IPS-18a (cell line): ENCODE measurements at regions not wholly inside any gene's neighbourhood (a gene's known extent, or its start where the extent isn't known, plus 50 kb on each side); places are given as distances from the start of the nearest gene placed in this dataset.
"Not testable (repeated sequence)": the region's sequence is repeated elsewhere in the genome, so short reads cannot be mapped to it uniquely, and the experiment has no call there.

ENCODE experiments used
- H3K27ac ChIP-seq: one replicate; pipeline ENCODE4 v1.5.1; 2013; ENCODE audit warnings: low read length
- H3K27me3 ChIP-seq: one replicate; pipeline ENCODE4 v1.6.1; 2013; ENCODE audit warnings: mild to moderate bottlenecking, low read length; ENCODE audit not compliant: control insufficient read depth, insufficient read depth
- H3K36me3 ChIP-seq: one replicate; pipeline ENCODE4 v1.6.1; 2013; ENCODE audit warnings: low read depth, low read length; ENCODE audit not compliant: control insufficient read depth
- H3K4me1 ChIP-seq: one replicate; pipeline ENCODE4 v1.6.1; 2013; ENCODE audit warnings: low read depth, low read length; ENCODE audit not compliant: control insufficient read depth
- H3K4me3 ChIP-seq: one replicate; pipeline ENCODE4 v1.5.1; 2013; ENCODE audit warnings: low read length
- H3K9ac ChIP-seq: one replicate; pipeline ENCODE4 v1.6.1; 2013; ENCODE audit warnings: mild to moderate bottlenecking, low read length, moderate library complexity
- H3K9me3 ChIP-seq: one replicate; pipeline ENCODE4 v1.6.1; 2013; ENCODE audit warnings: low read depth, low read length; ENCODE audit not compliant: control insufficient read depth

DNA sequence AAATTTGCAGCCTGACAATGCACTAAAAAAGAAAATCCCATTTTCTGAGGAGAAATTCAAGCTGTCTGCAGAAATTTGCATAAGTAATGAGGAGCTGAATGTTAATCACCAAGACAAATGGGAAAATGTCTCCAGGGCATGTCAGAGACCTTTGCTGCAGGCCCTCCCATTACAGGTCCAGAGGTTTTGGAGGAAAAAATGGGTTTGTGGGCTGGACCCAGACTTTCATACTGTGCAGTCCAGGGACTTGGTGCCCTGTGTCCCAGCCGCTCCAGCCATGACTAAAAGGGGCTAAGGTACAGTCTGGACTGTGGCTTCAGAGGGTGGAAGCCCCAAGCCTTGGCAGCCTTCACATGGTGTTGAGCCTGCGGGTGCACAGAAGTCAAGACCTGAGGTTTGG lies 209.8 kb upstream of the PRICKLE2 start:
- H3K9ac ChIP-seq, H3K27ac ChIP-seq, H3K4me3 ChIP-seq, H3K9me3 ChIP-seq, H3K27me3 ChIP-seq, H3K36me3 ChIP-seq: not testable (repeated sequence)
- peaks cover 11% of the 10 kb centered on the region for H3K4me1 ChIP-seq

DNA sequence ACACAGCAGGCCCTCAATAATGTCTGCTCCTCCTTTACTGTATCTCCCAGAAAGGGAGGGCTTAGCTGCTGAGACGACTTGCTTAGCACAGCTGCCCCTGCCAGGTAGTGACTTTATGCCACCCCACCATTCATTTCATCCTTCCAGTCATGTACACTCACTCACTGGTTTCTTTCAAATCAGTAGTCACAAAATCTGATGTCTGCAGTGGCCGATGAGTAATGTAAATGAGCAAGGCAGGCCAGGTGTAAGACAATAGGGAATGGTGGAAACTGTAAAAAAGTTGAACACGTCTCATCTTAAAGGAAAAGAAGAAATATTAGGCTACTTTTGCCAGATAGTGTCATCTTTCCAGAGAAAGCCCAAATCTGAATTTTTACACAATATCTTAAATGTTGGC lies 207.6 kb upstream of the PRICKLE2 start:
- no peaks in the 10 kb centered on the region for H3K36me3 ChIP-seq
- H3K4me1 ChIP-seq, result peaks cover 7% of the 10 kb centered on the region
- H3K27me3 ChIP-seq, result no peaks in the 10 kb centered on the region
- no peaks in the 10 kb centered on the region for H3K9me3 ChIP-seq
- H3K27ac ChIP-seq, result no peak overlapping the region
- no peak overlapping the region for H3K4me3 ChIP-seq
- H3K9ac ChIP-seq, result no peak overlapping the region

DNA sequence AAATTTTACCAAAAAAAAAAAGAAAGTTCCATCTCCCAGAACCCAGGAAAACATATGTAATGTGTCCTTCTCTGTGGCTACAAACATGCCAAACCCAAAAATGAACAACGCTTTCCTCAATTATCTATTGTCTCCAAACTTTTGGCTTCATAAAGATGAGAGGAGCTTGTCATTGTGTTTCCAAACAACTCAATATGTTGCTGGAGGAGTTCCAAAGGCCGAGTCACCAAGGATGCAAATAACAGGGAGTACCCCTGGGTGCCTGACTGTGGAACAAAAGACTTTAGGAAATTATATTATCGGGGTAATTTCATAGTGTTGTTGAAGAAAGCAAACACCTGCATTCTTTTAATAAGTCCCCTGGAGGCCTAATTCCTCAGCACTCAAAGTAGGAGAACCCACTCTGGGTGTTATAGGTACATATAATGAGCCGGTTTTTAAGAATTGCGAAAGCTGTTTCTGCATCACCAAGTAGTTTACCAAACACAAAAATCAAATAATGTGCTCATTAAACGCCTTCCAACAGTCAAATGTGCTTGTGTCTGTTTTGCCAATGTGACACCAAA lies 206.3 kb upstream of the PRICKLE2 start:
- no peak overlapping the region for H3K27ac ChIP-seq
- no peaks in the 10 kb centered on the region for H3K36me3 ChIP-seq
- H3K4me3 ChIP-seq, result no peak overlapping the region
- no peaks in the 10 kb centered on the region for H3K9me3 ChIP-seq
- peaks cover 7% of the 10 kb centered on the region for H3K4me1 ChIP-seq
- H3K27me3 ChIP-seq, result no peaks in the 10 kb centered on the region
- no peak overlapping the region for H3K9ac ChIP-seq

DNA sequence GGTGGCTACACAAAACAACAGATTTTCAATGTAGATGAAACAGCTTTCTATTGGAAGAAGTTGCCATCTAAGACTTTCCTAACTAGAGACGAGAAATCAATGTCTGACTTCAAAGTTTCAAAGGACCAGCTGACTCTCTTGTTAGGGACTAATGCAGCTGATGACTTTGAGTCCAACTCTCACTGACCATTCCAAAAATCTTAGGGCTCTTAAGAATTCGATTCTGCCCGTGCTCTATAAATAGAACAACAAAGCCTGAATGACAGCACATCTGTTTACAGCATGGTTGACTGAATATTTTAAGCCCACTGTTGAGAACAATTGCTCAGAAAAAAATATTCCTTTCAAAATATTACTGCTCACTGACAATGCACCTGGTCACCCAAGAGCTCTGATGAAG lies 202.4 kb upstream of the PRICKLE2 start:
- no peaks in the 10 kb centered on the region for H3K27me3 ChIP-seq
- peaks cover 7% of the 10 kb centered on the region for H3K4me1 ChIP-seq

DNA sequence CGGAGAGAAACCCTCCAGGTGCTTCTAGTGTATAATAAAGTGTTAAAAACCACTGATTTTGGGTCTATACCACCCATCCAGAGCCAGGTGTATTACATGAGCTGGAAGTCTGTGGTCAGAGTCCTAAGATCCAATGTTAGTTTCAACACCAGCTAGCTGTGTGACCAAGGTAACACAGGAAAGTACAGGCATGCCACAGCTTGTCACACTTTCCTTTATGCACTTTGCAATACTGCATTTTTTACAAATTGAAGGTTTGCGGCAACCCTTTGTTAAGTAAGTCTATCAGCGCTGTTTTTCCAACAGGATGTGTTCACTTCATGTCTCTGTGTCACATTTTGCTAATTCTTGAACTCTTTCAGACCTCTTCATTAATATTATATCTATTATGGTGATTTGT lies 201.3 kb upstream of the PRICKLE2 start:
- H3K36me3 ChIP-seq, result no peaks in the 10 kb centered on the region
- no peak overlapping the region for H3K27ac ChIP-seq
- no peak overlapping the region for H3K4me3 ChIP-seq
- no peaks in the 10 kb centered on the region for H3K9me3 ChIP-seq
- H3K27me3 ChIP-seq, result no peaks in the 10 kb centered on the region
- H3K9ac ChIP-seq, result no peak overlapping the region
- H3K4me1 ChIP-seq, result peaks cover 4% of the 10 kb centered on the region

More for the DNA sequence above, 202.4 kb upstream of the PRICKLE2 start:
- no peak overlapping the region for H3K4me3 ChIP-seq
- H3K9me3 ChIP-seq, result no peaks in the 10 kb centered on the region
- H3K27ac ChIP-seq, result no peak overlapping the region
- no peak overlapping the region for H3K9ac ChIP-seq
- H3K36me3 ChIP-seq, result no peaks in the 10 kb centered on the region

DNA sequence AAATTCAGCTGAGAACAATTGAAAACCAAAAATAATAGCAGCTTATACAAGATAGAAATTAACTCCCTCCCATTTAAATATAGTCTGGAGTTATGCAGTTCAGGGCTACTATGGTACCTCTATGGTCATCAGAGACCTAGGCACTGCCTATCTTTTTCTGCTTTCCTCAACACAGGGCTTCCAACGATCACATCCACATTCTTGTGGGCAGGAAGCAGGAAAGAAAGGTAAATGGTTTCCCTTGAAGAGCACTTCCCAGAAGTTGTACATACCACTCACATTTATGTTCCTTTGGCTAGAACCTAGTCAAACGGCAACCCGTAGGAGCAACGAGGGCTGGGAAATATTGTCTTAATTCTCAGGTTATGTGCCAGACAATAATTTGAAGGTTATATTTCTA lies 197.7 kb upstream of the PRICKLE2 start:
- Histone ChIP-seq H3K9ac (no peak overlapping the region), H3K9me3 (no peaks in the 10 kb centered on the region), H3K4me1 (peaks cover 2% of the 10 kb centered on the region), H3K27ac (no peak overlapping the region), H3K36me3 (no peaks in the 10 kb centered on the region), H3K4me3 (no peak overlapping the region), H3K27me3 (no peaks in the 10 kb centered on the region)

DNA sequence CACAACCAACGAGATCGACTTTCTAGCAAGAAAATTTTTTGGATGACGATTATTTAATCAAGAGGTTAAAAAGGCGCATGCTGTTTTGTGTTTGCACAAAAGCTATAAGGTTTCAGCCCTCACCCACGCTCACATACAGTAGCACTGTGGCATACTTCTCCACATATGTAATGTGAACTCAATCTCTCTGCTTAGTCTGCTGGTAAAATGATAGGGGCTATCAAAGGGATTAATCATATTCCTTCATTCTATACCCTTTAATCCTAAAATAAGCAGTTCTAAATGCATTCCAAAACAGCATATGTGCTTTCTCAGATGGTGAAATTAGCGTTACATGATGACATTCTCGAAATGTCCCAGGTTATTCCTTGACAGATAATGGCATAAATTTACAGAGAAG lies 196.9 kb upstream of the PRICKLE2 start:
- Histone ChIP-seq H3K9me3 (no peaks in the 10 kb centered on the region), H3K27me3 (no peaks in the 10 kb centered on the region), H3K27ac (no peak overlapping the region), H3K4me1 (peaks cover 7% of the 10 kb centered on the region), H3K9ac (no peak overlapping the region), H3K36me3 (no peaks in the 10 kb centered on the region), H3K4me3 (no peak overlapping the region)

DNA sequence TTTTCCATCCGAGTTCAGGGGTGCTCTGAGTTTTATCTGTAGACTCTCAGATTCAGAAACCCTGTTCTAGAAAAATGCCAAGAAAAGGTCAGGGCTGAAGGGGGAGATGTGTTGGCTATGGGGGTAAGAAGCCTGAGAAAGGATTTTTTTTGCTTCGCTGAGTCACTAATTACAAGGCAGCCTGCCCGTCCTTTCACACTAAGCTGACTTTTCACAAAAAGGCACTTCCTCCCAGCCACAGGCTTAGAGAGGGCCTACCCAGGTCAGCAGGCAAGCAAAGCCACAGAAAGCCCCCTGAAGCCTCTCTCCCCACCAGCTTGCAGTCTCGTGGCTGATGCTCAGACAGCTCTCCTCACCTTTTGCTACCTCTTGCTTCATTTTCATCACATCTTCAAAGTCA lies 192.6 kb upstream of the PRICKLE2 start:
- Histone ChIP-seq H3K9ac (no peak overlapping the region), H3K27ac (no peak overlapping the region), H3K4me3 (no peak overlapping the region), H3K36me3 (no peaks in the 10 kb centered on the region), H3K9me3 (no peaks in the 10 kb centered on the region), H3K4me1 (peaks cover 7% of the 10 kb centered on the region), H3K27me3 (no peaks in the 10 kb centered on the region)

DNA sequence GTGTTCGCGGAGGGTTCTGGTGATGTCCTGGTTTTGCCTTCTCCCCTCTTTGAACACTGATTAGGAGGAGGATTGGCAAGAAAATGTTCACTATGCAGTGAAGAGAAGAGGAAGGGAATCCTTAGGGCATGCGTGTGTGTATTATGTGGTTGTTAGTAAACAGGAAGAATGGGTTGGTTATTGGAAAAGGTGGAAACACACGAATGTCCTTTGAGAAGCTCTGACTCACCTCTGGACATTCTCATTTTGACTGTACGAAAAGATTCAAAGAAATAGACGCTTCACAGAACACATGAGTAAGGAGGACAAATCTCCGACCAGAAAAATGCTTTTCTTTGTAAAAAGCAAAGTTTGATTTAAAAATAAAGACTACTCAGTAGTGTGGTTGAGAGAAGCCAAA lies 188.8 kb upstream of the PRICKLE2 start:
- no peak overlapping the region for H3K27ac ChIP-seq
- no peaks in the 10 kb centered on the region for H3K36me3 ChIP-seq
- H3K4me3 ChIP-seq, result no peak overlapping the region
- H3K27me3 ChIP-seq, result no peaks in the 10 kb centered on the region
- H3K9ac ChIP-seq, result no peak overlapping the region
- no peaks in the 10 kb centered on the region for H3K9me3 ChIP-seq
- H3K4me1 ChIP-seq, result peaks cover 7% of the 10 kb centered on the region

DNA sequence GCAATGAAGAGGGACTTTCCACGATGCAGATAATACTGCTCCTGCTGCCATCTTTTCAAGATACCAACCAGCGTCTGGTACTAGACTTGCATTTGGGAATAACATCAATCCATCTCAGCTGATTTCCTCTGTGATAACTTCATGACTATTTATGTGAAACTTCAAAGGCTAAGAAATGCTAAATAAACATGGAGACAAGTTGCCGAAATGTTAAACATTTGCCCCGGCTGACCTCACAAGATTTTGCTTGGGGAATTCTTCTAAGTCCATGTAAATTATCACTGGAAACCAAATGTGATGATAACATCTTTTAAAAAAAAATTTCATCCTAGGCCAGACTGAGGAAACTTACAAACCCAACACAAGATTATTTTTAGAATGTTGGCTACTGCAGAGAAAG lies 185.8 kb upstream of the PRICKLE2 start:
- H3K27me3 ChIP-seq, result no peaks in the 10 kb centered on the region
- H3K27ac ChIP-seq, result no peak overlapping the region
- H3K9me3 ChIP-seq, result no peaks in the 10 kb centered on the region
- H3K4me1 ChIP-seq, result no peaks in the 10 kb centered on the region
- no peaks in the 10 kb centered on the region for H3K36me3 ChIP-seq
- no peak overlapping the region for H3K9ac ChIP-seq
- H3K4me3 ChIP-seq, result no peak overlapping the region

DNA sequence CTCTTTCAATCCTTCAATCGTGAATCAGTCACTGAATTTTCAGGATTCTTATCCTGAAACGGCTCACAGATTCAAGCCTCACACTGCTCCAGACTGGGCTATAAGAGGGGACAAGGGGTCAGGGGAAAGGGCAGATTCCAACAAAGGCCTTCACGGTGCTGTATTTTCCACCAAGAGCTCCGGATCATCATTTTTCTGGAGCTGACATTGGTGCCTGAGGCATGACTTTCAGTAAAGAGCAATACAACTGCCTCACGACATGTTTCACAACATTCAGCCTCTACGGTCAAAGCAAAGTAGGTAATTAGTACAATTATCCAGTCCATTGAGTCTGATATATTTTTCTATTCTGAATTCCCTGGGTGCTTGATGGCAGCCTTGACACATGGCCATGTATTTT lies 185.0 kb upstream of the PRICKLE2 start:
- no peak overlapping the region for H3K4me3 ChIP-seq
- H3K36me3 ChIP-seq, result no peaks in the 10 kb centered on the region
- H3K9me3 ChIP-seq, result no peaks in the 10 kb centered on the region
- no peaks in the 10 kb centered on the region for H3K27me3 ChIP-seq
- H3K9ac ChIP-seq, result no peak overlapping the region
- no peaks in the 10 kb centered on the region for H3K4me1 ChIP-seq
- H3K27ac ChIP-seq, result no peak overlapping the region

DNA sequence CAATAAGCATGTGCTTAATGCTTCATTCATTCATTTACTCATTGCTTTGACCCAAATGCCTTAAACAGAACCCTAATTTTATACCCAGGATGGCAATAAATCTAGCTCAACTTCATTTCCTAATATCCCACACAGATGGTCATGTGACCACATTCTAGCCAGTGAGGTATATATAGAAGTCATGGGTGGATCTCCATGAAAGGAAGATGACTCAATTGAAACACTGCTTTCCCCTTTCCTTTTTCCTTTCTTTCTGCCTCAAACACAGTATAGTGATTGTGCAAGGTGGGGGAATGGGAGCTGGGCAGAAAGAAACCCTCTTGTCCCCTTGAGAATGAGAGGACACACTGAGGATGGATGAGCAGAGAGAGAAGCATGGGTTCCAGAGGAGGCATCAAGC lies 183.5 kb upstream of the PRICKLE2 start:
- H3K36me3 ChIP-seq, result no peaks in the 10 kb centered on the region
- no peak overlapping the region for H3K9ac ChIP-seq
- H3K9me3 ChIP-seq, result no peaks in the 10 kb centered on the region

More for the DNA sequence above, 183.5 kb upstream of the PRICKLE2 start:
- no peak overlapping the region for H3K4me3 ChIP-seq
- H3K27me3 ChIP-seq, result no peaks in the 10 kb centered on the region
- H3K4me1 ChIP-seq, result no peaks in the 10 kb centered on the region
- no peak overlapping the region for H3K27ac ChIP-seq
